ENCODE measurements at regions not wholly inside any gene's neighbourhood (a gene's known extent, or its start where the extent isn't known, plus 50 kb on each side); places are given as distances from the start of the nearest gene placed in this dataset.
A peak's percentile ranks its signal among the peaks of the same experiment; 100 is the strongest.

DNA sequence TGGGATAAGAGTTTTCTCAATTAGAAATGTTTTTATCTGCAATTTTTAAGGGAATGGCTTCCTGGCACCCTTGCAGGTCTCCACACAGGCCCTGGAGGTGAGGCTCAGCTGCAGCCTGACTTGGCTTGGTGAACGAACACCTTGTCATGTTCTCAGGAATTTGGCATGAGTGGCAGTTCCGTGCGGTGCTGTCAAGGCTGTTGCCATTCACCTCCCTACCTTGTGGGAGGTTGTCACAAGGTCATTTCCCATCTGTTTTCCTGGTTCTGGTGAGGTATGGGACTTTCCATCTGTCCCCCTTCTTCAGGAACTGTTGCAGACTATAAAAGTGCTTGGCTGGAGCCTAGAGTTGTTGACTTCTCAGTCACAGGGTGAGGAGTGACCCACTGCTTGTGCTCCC is 82.9 kb downstream of the ELOVL4 start:
- peak; percentile 23 for DNase-seq (ENCODE audit: low spot score)

GRCh38 chr6:79864001-79864400 is 83.4 kb downstream of the ELOVL4 start:
- no peak for DNase-seq (ENCODE audit: low spot score)

DNA sequence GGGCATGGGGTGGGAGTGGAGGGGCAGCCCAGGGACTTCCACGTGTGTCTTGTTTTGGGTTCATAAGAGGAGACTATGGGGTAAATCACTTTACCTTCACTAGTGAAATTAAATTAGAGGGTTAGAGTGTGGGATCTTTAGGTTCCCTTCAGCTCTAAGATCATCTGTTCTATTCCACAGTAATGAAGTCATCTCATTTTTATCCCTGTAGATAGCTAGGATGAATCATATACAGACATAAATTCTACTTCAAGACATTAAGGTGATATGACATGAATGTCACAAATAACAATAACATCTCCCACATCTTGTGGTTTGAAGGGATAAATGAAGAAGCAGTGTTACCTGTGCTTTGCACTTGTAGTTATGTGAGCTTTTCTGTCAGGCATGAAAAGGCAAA is 83.8 kb downstream of the ELOVL4 start:
- no peak for DNase-seq (ENCODE audit: low spot score)

- no peak for DNase-seq (ENCODE audit: low spot score)
Measured at GRCh38 chr6:79862711-79863110, 84.6 kb downstream of the ELOVL4 start.

DNA sequence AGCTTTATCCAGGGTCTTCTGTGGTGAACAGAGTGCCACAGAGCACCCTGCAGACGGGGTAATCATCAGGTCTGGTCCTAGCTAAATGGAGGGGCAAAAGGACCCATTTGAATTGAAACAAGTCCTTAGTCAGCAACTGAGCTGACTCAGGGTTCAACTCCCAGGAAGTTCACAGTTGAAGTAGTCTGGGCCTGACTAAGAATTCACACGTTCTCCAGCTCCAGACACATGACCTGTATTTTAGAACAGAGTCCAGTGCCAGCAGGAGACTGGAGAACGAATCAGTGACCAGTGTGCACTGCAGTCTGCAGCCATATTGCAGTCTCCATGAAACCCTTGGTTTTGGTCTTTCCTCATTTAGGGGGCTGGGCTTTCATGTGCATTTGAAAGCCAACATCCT is 85.2 kb downstream of the ELOVL4 start:
- DNase-seq (ENCODE audit: low spot score), result peak; percentile 53

- no peak for DNase-seq (ENCODE audit: low spot score)
Measured at GRCh38 chr6:79861023-79861422, 86.3 kb downstream of the ELOVL4 start.

GRCh38 chr6:79847426-79847825 is 99.9 kb downstream of the ELOVL4 start:
- DNase-seq (ENCODE audit: low spot score), result no peak

DNA sequence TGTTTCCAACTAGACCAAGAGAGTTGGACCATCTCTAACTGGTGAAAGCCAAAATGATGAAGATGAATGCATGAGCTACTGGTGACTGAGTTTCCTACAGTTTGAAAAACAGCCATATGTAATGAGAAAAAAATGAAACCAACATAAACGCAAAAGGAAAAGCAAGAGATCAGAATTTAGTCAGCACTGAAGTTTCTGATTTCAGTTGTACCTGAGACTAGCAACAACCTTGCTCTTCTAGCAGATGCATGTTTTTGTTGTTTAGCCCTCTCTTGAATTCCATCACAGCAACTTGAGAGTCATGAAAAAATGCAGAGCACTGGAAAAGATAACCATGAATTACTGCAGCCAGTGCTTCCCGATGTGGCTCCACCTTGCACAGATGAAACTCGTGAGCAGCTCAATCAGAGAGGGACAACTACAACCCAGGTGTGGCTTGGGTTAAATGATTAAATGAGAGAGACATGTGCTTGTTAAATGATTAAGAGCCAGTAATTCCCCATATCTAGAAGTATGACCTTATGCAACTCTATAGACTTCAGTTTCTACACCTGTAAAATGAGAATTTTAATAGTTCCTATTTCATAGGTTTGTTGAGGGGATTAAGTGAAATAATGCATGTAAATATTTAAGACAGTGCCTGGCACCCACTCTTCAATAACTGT is 104.8 kb downstream of the ELOVL4 start:
- DNase-seq (ENCODE audit: low spot score), result no peak

DNA sequence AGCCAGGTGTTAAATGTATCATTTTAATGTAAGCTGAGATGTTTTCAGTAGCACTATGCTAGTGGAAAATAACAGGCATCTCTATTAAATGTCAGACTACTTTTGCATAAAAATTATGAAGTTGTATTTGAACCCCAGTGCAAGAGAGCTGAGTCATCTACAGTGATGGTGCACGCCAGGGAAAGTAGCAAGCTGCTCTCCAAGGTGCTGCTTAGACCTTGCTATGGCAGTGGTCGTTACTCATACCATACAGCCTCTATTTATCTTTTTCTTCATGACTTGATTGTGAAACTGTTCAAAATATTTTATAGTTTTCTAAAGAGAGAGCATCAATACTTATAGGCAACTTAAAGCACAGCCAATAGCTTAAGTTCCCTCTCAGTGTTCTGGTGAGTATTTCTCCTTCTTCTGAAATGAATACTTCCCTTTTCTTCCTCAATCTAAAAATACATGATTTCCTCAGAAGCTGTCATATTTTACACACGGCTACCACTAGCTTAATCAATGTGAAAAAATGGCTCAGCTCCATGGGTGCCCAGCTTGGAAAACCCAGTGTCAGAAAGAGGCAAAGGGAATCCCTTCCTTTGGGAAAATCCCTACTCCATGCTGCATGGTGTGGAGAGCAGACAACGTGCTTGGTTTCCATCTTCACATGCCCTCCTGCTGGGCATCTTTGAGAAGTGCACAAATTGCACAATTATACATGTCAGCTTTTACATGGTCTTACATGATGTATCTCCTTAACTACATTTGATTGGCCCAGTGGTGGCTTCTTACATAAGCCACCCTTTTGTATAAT is 105.6 kb downstream of the ELOVL4 start:
- DNase-seq (ENCODE audit: low spot score), result no peak

DNA sequence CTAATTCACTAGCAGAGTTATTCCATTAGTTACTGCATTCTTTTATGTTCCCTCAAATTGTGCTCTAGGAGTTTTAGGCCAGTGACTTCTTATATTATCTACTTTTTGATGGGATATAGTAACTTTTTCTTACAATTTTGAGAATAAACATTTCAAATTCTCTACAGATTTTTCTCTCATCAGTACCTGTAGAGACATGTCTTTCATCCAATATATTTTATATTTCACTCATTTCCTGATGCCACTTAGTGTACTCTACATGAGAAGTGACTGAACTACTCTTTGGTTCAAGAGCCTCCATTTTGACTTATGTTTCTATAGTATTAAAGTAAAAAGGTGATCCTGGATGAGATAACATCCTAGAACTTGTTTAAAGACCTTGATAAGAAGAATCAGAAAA is 108.5 kb downstream of the ELOVL4 start:
- DNase-seq (ENCODE audit: low spot score), result no peak

GRCh38 chr6:79833964-79834284 is 113.4 kb downstream of the ELOVL4 start:
- no peak for DNase-seq (ENCODE audit: low spot score)

DNA sequence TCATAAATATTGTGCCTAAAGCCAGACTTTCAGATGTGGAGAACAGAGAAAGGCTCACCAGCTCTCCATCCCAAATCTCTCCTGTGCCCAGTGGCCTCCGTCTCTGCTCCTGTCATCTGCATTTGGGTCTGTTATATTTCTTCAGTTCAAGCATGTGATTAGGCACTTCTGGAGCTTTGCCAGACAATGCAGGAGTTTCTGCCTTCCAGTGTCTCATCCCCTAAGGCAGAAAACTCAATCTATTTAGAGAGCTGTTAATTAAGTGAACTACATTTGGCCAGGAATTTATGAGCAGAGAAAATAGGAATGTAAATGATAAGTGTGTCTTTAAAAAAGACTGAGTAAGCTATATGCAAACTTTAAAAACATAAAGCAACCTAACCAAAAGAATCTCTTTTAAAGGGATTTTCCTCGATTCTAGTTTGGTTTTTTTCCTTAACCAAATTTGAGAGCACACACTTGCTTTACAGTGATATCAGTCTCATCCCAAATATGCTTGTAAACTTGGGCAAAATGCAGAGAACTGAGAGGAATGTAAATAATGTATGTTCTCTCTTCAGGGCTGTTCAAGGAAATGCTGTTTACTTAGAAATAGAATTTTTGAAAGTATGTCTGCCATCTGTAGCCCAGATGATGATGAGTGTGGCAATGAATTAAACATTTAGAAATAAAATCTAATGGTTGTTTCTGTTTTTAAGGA is 113.9 kb downstream of the ELOVL4 start:
- no peak for DNase-seq (ENCODE audit: low spot score)

GRCh38 chr6:79832723-79833122 is 114.6 kb downstream of the ELOVL4 start:
- no peak for DNase-seq (ENCODE audit: low spot score)

- DNase-seq (ENCODE audit: low spot score), result no peak
Measured at GRCh38 chr6:79824202-79824601, 123.2 kb downstream of the ELOVL4 start.

DNA sequence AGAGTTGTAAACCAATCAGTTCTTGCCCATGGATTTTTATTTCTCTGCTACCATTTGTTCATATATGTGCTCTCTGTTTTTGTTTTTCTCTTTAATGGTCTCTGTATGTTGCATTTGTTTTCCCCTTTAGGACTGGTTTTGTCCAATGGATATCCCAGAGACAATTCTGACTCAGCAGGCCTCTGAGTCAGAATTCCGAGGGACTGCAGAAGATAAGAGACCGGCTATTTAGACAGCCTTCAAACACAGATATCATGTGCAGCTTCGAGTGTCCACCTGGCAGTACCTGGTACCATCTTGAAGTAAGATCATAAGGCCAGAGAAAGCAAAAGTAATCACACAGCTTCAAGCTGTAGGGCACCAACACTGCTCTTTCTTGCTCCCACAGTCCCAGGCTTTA is 125.5 kb downstream of the ELOVL4 start:
- no peak for DNase-seq (ENCODE audit: low spot score)

DNA sequence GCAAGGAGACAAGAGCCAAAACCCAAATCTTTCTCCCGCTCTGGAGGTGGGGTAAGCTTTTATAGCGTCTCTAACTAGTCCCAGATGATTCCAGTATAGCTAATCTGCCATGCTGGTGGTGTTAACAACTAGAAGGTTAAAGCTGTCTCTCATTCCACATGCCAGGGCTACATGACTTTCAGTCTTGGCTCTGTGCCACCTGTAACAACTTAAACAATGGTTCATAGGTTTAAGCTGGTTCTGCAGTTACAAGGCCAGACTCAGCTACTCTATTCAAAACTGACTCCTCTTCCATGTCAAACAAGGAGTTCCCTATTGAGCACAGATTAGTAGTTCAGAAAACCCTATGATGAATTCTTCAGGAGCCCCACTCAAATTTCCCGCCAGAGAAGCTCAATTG is 128.9 kb downstream of the ELOVL4 start:
- DNase-seq (ENCODE audit: low spot score), result no peak

- DNase-seq (ENCODE audit: low spot score), result no peak
Measured at GRCh38 chr6:79814940-79815339, 132.4 kb downstream of the ELOVL4 start.

DNA sequence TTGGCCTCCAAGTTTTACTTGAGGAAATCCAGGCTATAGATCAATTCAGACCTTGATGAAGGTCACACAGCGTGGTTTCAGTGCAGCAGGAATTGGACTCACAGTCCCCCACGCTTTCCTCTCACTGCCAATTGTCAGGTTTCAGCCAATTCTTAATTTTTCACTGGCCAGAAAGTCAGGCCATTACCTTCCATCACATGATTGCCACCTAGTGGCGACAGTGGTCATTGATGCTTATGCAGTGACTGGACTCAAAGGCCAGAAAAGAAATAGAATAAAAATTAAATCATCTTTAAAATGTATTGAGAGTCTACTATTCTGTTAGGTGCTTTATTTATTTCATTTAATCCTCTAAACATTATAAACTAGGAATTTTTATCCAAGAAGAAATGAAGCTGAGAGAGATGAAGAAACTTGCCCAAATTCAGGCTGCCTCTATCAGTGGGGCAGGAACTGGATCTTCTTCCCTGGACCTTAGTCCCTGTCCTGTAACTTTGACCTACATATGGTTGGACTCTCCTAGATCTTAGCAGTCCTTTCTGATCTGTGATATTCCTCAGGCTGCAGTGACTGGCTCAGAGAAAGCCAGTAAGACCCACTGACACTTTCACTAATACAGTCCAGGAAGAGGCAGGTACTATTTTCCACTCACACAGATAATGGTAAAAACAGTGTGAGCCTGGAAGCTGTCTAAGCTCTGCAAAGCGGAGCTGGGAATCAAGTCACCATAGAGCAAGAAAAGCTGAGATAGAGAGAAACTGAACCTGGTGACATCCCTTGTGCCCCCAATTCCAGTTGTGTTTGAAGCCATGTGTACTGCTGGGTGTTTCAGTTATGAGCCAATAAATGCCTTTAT is 133.3 kb downstream of the ELOVL4 start:
- DNase-seq (ENCODE audit: low spot score), result peak; percentile 65

GRCh38 chr6:79813143-79813850 is 134.1 kb downstream of the ELOVL4 start:
- no peak for DNase-seq (ENCODE audit: low spot score)

GRCh38 chr6:79812195-79812594 is 135.2 kb downstream of the ELOVL4 start:
- no peak for DNase-seq (ENCODE audit: low spot score)

- DNase-seq (ENCODE audit: low spot score), result no peak
Measured at GRCh38 chr6:79810871-79811270, 136.5 kb downstream of the ELOVL4 start.

Measured in kidney tubule cell (primary cell).